Adrenal gland (tissue), 9 donors: ENCODE measurements at regions not wholly inside any gene's neighbourhood (a gene's known extent, or its start where the extent isn't known, plus 50 kb on each side); places are given as distances from the start of the nearest gene placed in this dataset.

ENCODE experiments used
- DNase-seq, 7 donors: peaks; one replicate each; pipeline ENCODE4 v3.0.0-alpha.2; 2019 to 2020
- H3K27ac ChIP-seq, 5 donors: fragments of 200-600 bp; sonication (generic) in 4 of 5; 1 replicate in 3 of 5; 2 replicates in 2 of 5; pipeline versions ENCODE4 v1.5.1 to v1.8.0; 2016 to 2020; ENCODE audit warnings: mild to moderate bottlenecking in 1 of 5
- H3K27me3 ChIP-seq: fragments of 200-600 bp; 2 replicates; pipeline ENCODE4 v1.8.0; 2021
- H3K36me3 ChIP-seq, 2 donors: fragments of 200-600 bp; replicated peaks in 1 of 2; 1 replicate in 1 of 2; 2 replicates in 1 of 2; pipeline versions ENCODE4 v1.5.1 to v1.8.0; 2018 to 2022
- H3K4me1 ChIP-seq, 2 donors: fragments of 200-600 bp; replicated peaks in 1 of 2; 1 replicate in 1 of 2; 2 replicates in 1 of 2; pipeline versions ENCODE4 v1.5.1 to v1.8.0; 2018 to 2021
- H3K4me3 ChIP-seq, 4 donors: fragments of 200-600 bp; sonication (generic) in 3 of 4; one replicate each; pipeline ENCODE4 v1.5.1; 2016 to 2018
- H3K9me3 ChIP-seq, 3 donors: fragments of 200-600 bp; sonication (generic) in 1 of 3; replicated peaks in 1 of 3; 1 replicate in 2 of 3; 2 replicates in 1 of 3; pipeline versions ENCODE4 v1.5.1 to v1.8.0; 2016 to 2021
- POLR2A ChIP-seq, 2 donors: fragments of 450-650 bp; IDR thresholded peaks; one replicate each; pipeline ENCODE4 v1.6.1; 2017; ENCODE audit warnings: antibody characterized with exemption in 2 of 2, mild to moderate bottlenecking in 2 of 2, moderate library complexity in 1 of 2
- WGBS, 4 donors: extraction: QIAGEN DNeasy Blood & Tissue Kit in 2 of 4; methylation state at CpG; one replicate each; pipeline versions ENCODE4 v1.1.5 to v1.1.7; 2013 to 2017; 5-methylcytosine and 5-hydroxymethylcytosine counted together
- intact Hi-C, 2 donors: fragments of 100-400 bp; cut with DNase I; formaldehyde crosslinking; loops; one replicate each; pipeline versions ENCODE4 v1.14.1 to v1.15.0; 2022 to 2023
- TF ChIP-seq, protein P1 (sequence below), 6 experiments: fragments of 450-650 bp in 4 of 6; fragments of 200-600 bp in 2 of 6; sonication (generic) in 1 of 6; IDR thresholded peaks; 1 replicate in 5 of 6; 2 replicates in 1 of 6; pipeline versions ENCODE4 v1.5.1 to v1.8.0; 2016 to 2021; ENCODE audit warnings: antibody characterized with exemption in 6 of 6, mild to moderate bottlenecking in 2 of 6, moderate library complexity in 1 of 6
- donor health status: healthy with polysubstance abuse.
- donor health status: Bipolar disorder and iron deficiency.
- donor health status: DM: yes; HTN: yes; CAD: no.
- donor health status: DM: no; HTN: no; CAD: no.
- donor health status: DM: no; HTN: no; CAD: no.

DNA sequence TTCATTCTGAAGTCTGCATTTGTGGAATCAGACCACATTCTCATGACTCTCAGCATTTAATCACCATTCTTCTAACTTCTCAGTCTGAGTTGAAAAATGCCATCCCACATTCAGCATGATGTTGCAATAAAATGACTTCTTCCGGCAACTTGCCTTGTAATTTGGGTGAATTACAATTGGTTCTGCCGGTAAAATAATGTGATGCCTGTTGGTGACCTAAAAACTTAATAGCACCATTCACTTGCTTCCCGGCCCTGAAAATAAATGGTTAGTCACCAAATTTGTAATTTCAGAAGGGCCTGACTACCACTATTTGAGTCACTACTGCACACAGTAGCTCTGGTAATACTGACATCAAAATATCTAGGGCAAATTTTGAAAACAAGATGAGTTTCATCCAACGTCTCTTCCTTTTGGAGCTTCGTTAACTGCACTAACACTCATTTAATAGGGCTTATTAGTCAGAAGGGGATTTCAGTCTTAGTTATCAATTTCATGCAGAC is 637.1 kb upstream of the CHAC2 start:
- no peak for DNase-seq
- H3K27ac ChIP-seq, result no peak overlapping the region
- H3K36me3 ChIP-seq, result no peaks in the 10 kb centered on the region
- 77 to 83% (median 79%) methylated on average over 5 of the region's 5 CpGs for WGBS, 4 donors
- H3K4me1 ChIP-seq, result no peaks in the 10 kb centered on the region
- H3K9me3 ChIP-seq, result no peaks in the 10 kb centered on the region
- intact Hi-C loops, result no loop called here
- H3K4me3 ChIP-seq, result no peak overlapping the region
- TF ChIP-seq POLR2A (IDR thresholded peaks at IDR 0.05), result no peak
- TF ChIP-seq, protein P1, sequence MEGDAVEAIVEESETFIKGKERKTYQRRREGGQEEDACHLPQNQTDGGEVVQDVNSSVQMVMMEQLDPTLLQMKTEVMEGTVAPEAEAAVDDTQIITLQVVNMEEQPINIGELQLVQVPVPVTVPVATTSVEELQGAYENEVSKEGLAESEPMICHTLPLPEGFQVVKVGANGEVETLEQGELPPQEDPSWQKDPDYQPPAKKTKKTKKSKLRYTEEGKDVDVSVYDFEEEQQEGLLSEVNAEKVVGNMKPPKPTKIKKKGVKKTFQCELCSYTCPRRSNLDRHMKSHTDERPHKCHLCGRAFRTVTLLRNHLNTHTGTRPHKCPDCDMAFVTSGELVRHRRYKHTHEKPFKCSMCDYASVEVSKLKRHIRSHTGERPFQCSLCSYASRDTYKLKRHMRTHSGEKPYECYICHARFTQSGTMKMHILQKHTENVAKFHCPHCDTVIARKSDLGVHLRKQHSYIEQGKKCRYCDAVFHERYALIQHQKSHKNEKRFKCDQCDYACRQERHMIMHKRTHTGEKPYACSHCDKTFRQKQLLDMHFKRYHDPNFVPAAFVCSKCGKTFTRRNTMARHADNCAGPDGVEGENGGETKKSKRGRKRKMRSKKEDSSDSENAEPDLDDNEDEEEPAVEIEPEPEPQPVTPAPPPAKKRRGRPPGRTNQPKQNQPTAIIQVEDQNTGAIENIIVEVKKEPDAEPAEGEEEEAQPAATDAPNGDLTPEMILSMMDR (IDR thresholded peaks at IDR 0.05), result no peak
- H3K27me3 ChIP-seq, result no peaks in the 10 kb centered on the region

DNA sequence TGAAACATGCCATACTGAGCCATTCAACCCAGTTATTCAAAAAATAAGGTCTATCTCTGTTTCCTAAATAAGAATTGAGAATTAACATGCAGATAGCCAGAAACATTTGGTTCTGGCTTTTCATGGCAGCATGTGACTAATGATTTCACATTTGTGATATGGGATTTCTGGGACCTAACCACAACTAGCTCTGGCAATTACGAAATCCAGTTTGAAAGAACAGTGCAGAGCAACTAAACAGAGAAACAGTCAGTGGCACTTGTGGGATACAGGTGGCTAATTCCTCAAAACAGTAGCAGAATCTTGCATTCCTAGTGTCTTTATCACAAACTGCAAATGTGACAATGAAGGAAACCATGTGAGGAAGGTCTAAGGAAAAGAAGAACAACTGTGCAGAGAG is 637.8 kb upstream of the CHAC2 start:
- 72 to 94% (median 79%) methylated on average over 1 of the region's 1 CpG for WGBS, 4 donors
- Histone ChIP-seq H3K27ac (no peak overlapping the region), H3K4me3 (no peak overlapping the region), H3K9me3 (no peaks in the 10 kb centered on the region), H3K4me1 (no peaks in the 10 kb centered on the region), H3K27me3 (no peaks in the 10 kb centered on the region), H3K36me3 (no peaks in the 10 kb centered on the region)
- intact Hi-C loops, result no loop called here
- no peak for DNase-seq
- TF ChIP-seq POLR2A (IDR thresholded peaks at IDR 0.05), result no peak
- TF ChIP-seq, protein P1 (IDR thresholded peaks at IDR 0.05), result no peak

DNA sequence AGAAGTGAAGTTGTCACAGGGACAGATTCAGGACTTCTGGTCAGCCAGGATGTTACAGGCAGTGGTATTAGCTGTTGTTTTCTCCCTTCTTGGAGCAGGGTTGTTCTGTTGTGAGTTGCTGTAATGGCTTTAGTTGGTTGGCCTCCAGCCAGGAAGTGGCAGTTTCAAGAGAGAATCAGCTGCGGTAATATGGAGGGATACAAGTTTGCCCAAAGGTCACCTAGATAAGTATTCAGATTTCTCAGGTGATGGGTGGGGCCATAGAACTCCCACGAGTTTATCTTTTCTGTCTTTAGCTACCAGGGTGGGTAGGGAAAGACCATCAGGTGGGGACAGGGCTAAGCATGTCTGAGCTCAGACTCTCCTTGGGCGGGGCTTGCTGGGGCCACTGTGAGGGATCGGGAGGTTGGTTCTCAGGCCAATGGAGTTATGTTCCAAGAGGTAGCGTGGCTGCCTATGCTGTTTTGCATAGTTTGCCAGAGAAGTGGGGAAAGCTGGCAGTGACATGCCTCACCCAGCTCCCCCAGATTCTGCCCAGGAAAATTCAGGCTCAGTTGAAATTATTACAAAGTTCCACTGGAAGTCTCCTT is 640.4 kb upstream of the CHAC2 start:
- no peak for TF ChIP-seq POLR2A (IDR thresholded peaks at IDR 0.05)
- TF ChIP-seq, protein P1 (IDR thresholded peaks at IDR 0.05), result no peak
- Histone ChIP-seq H3K4me3 (no peak overlapping the region), H3K9me3 (no peaks in the 10 kb centered on the region), H3K27me3 (no peaks in the 10 kb centered on the region), H3K27ac (no peak overlapping the region), H3K4me1 (no peaks in the 10 kb centered on the region), H3K36me3 (no peaks in the 10 kb centered on the region)
- intact Hi-C loops, result no loop called here
- no peak for DNase-seq
- WGBS, 4 donors, result 61 to 73% (median 67%) methylated on average over 4 to 5 of the region's 5 CpGs

DNA sequence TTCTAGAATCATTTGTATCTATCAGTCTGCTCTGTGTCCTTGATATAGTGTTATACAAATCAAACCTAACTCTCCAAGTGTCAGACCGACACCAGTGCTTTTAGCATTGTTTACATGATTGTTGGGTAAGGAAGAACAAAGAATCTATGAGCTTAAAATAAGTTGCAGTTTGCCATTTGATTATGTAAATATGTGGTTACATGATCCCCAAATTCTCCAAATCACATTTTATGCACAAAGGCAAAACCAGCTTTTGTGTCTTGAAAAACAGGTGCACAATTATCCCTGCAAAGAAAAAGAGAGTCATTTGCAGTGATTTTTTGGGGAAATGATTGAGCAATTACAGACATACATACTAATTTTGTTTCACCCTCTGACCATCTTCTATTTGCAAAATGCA is 652.6 kb upstream of the CHAC2 start:
- Histone ChIP-seq H3K4me3 (no peak overlapping the region), H3K9me3 (peaks cover 0 to 10% (median 0%) of the 10 kb centered on the region in 3 donors), H3K27me3 (no peaks in the 10 kb centered on the region), H3K27ac (no peak overlapping the region), H3K4me1 (no peaks in the 10 kb centered on the region), H3K36me3 (no peaks in the 10 kb centered on the region)
- no peak for DNase-seq
- 68 to 86% (median 80%) methylated on average over 1 of the region's 1 CpG for WGBS, 4 donors
- TF ChIP-seq, protein P1 (IDR thresholded peaks at IDR 0.05), result no peak
- no peak for TF ChIP-seq POLR2A (IDR thresholded peaks at IDR 0.05)
- intact Hi-C loops, result no loop called here
